MM.1S (cell line): ENCODE measurements at regions not wholly inside any gene's neighbourhood (a gene's known extent, or its start where the extent isn't known, plus 50 kb on each side); places are given as distances from the start of the nearest gene placed in this dataset.

Source experiments
- DNase-seq: peaks from one replicate; pipeline ENCODE4 v3.0.0-alpha.2; 2015
- H2AFZ ChIP-seq: fragments of 300-600 bp; sonication (generic); 2 replicates; pipeline ENCODE4 v1.6.0; 2016; ENCODE audit warnings: antibody characterized with exemption, low read length
- H3F3A ChIP-seq: fragments of 300-600 bp; sonication (generic); 2 replicates; pipeline ENCODE4 v1.6.1; 2016; ENCODE audit warnings: mild to moderate bottlenecking, antibody characterized with exemption, low read length, moderate library complexity, mixed read lengths; ENCODE audit not compliant: insufficient read depth
- H3K27ac ChIP-seq: fragments of 300-600 bp; sonication (generic); 2 replicates; pipeline ENCODE4 v1.5.1; 2016; ENCODE audit warnings: mild to moderate bottlenecking, low read length
- H3K27me3 ChIP-seq: fragments of 300-600 bp; sonication (generic); replicated peaks from 2 replicates; pipeline ENCODE4 v1.6.0; 2016; ENCODE audit warnings: low read length; ENCODE audit not compliant: insufficient read depth
- H3K36me3 ChIP-seq: fragments of 300-600 bp; sonication (generic); replicated peaks from 2 replicates; pipeline ENCODE4 v1.6.1; 2016; ENCODE audit warnings: mild to moderate bottlenecking, low read length, mixed read lengths; ENCODE audit not compliant: insufficient read depth
- H3K4me1 ChIP-seq: fragments of 300-600 bp; sonication (generic); 2 replicates; pipeline ENCODE4 v1.6.1; 2016; ENCODE audit warnings: low read length, mixed read lengths
- H3K4me2 ChIP-seq: fragments of 300-600 bp; sonication (generic); 2 replicates; pipeline ENCODE4 v1.6.0; 2016; ENCODE audit warnings: low read depth, low read length
- H3K4me3 ChIP-seq: fragments of 300-600 bp; sonication (generic); 2 replicates; pipeline ENCODE4 v1.5.1; 2016; ENCODE audit warnings: low read length, mixed read lengths
- H3K79me2 ChIP-seq: fragments of 300-600 bp; sonication (generic); 2 replicates; pipeline ENCODE4 v1.6.1; 2016; ENCODE audit warnings: mixed run types, low read length, mixed read lengths
- H3K9ac ChIP-seq: fragments of 300-600 bp; sonication (generic); 2 replicates; pipeline ENCODE4 v1.6.1; 2016; ENCODE audit warnings: low read length, mixed read lengths
- H3K9me2 ChIP-seq: fragments of 300-600 bp; sonication (generic); replicated peaks from 2 replicates; pipeline ENCODE4 v1.6.1; 2016; ENCODE audit warnings: mild to moderate bottlenecking, low read length, mixed read lengths; ENCODE audit not compliant: insufficient read depth
- H3K9me3 ChIP-seq: fragments of 300-600 bp; sonication (generic); replicated peaks from 2 replicates; pipeline ENCODE4 v1.6.1; 2016; ENCODE audit warnings: mild to moderate bottlenecking, low read length, mixed read lengths; ENCODE audit not compliant: insufficient read depth
- H4K20me1 ChIP-seq: fragments of 300-600 bp; sonication (generic); 2 replicates; pipeline ENCODE4 v1.6.1; 2016; ENCODE audit warnings: mild to moderate bottlenecking, low read length, moderate library complexity, mixed read lengths; ENCODE audit not compliant: insufficient read depth
- CTCF ChIP-seq: fragments of 300-600 bp; sonication (generic); IDR thresholded peaks from 2 replicates; pipeline ENCODE4 v1.5.1; 2016; ENCODE audit warnings: antibody characterized with exemption, low read length, mixed read lengths
- EZH2 ChIP-seq: fragments of 300-600 bp; sonication (generic); optimal IDR thresholded peaks from 2 replicates; pipeline ENCODE3; 2017; ENCODE audit warnings: low read depth, mild to moderate bottlenecking, antibody characterized with exemption, low read length, mixed read lengths
- EZH2phosphoT487 ChIP-seq: fragments of 300-600 bp; sonication (generic); IDR thresholded peaks from 2 replicates; pipeline ENCODE4 v1.6.1; 2018; ENCODE audit warnings: antibody characterized with exemption, low read length

DNA sequence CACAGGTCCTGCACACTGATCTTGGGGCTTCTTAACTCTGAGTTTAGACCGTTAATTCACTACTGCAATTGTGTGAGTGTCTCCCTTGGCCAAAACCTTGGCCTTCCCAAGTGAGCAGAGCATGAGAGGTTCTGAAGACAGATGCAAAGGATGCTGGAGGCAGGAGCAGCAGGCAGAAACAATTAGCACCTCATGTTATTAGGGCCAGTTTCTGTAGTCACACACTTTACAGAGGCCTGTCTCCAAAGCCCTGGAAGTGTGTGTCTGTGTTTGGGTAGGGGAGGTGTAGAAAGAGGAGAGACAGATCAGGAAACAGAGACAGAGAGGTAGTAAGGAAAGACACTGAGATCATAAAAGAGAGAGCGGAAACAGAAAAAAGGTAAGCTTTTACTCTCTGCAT, 533.8 kb downstream of the TMEM182 start:
- no peak overlapping the region for H3K9ac ChIP-seq
- no peak overlapping the region for H3K4me2 ChIP-seq
- H3F3A ChIP-seq, result no peaks in the 10 kb centered on the region
- no peaks in the 10 kb centered on the region for H3K9me3 ChIP-seq
- H3K36me3 ChIP-seq, result no peaks in the 10 kb centered on the region
- DNase-seq, result no peak
- no peaks in the 10 kb centered on the region for H3K27me3 ChIP-seq
- no peaks in the 10 kb centered on the region for H3K79me2 ChIP-seq
- no peak overlapping the region for H2AFZ ChIP-seq
- no peak overlapping the region for H3K4me3 ChIP-seq
- H3K9me2 ChIP-seq, result no peaks in the 10 kb centered on the region
- no peaks in the 10 kb centered on the region for H4K20me1 ChIP-seq
- no peak overlapping the region for H3K27ac ChIP-seq
- no peak for TF ChIP-seq CTCF
- H3K4me1 ChIP-seq, result no peaks in the 10 kb centered on the region

- H3K27me3 ChIP-seq, result no peaks in the 10 kb centered on the region
- H3K36me3 ChIP-seq, result no peaks in the 10 kb centered on the region
- H3K27ac ChIP-seq, result no peak overlapping the region
- TF ChIP-seq CTCF (no peak), EZH2 (no peak), EZH2phosphoT487 (no peak)
- no peak overlapping the region for H3K9ac ChIP-seq
- no peak for DNase-seq
- no peak overlapping the region for H3K4me2 ChIP-seq
- no peaks in the 10 kb centered on the region for H3K79me2 ChIP-seq
- H3F3A ChIP-seq, result no peaks in the 10 kb centered on the region
- H3K9me2 ChIP-seq, result no peaks in the 10 kb centered on the region
- no peaks in the 10 kb centered on the region for H3K9me3 ChIP-seq
- no peak overlapping the region for H2AFZ ChIP-seq
- no peaks in the 10 kb centered on the region for H3K4me1 ChIP-seq
- no peak overlapping the region for H3K4me3 ChIP-seq
- no peaks in the 10 kb centered on the region for H4K20me1 ChIP-seq
These were observed 562.8 kb downstream of the TMEM182 start for GRCh38 chr2:103324671-103325070.

DNA sequence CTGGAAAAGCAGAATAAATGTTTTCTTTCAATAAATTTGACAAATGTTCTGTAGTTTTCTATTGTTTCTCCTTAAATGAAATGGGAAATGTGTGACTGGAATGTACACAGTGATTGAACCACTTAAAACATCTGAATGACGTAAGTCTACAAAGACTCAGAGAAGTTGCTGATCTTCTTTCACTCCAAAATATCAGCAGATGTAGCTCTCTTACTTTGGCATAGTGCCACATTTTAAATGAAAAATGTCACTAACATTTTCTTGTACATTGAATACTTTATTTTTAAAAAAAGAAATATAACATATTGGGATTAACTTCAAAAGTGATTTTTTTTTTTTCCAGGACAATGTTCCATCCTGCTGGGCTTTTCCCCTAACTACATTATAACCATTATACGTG, 565.6 kb downstream of the TMEM182 start:
- H4K20me1 ChIP-seq, result no peaks in the 10 kb centered on the region
- no peak overlapping the region for H3K4me3 ChIP-seq
- H3K9me2 ChIP-seq, result no peaks in the 10 kb centered on the region
- H3K4me2 ChIP-seq, result no peak overlapping the region
- no peaks in the 10 kb centered on the region for H3K79me2 ChIP-seq
- H3F3A ChIP-seq, result no peaks in the 10 kb centered on the region
- no peak overlapping the region for H2AFZ ChIP-seq
- no peak overlapping the region for H3K9ac ChIP-seq
- TF ChIP-seq EZH2phosphoT487 (no peak), EZH2 (no peak), CTCF (no peak)
- H3K36me3 ChIP-seq, result no peaks in the 10 kb centered on the region
- H3K27ac ChIP-seq, result no peak overlapping the region
- DNase-seq, result no peak
- no peaks in the 10 kb centered on the region for H3K9me3 ChIP-seq
- no peaks in the 10 kb centered on the region for H3K4me1 ChIP-seq
- H3K27me3 ChIP-seq, result no peaks in the 10 kb centered on the region

DNA sequence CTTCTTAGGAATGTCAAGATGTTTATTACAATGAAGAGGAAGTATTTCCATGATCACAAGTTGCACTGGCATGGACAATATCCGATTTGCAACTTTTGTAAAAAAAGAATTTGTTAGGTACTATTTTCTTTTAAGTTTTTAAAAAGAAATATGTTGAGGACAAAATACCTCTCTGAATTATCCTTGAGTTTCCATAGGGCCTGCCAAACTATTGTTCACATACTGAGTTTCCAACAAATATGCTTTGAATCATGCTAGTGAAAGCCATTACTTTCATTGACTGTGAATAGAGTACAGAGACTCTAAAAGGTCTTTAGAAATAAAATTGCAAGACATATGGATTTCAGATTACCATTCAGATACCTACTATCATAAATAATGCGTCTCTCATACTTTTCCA, 566.1 kb downstream of the TMEM182 start:
- Histone ChIP-seq H4K20me1 (no peaks in the 10 kb centered on the region), H3K9me2 (no peaks in the 10 kb centered on the region), H3K36me3 (no peaks in the 10 kb centered on the region), H3K9ac (no peak overlapping the region), H3K9me3 (no peaks in the 10 kb centered on the region), H3K4me3 (no peak overlapping the region), H3K27ac (no peak overlapping the region), H3K79me2 (no peaks in the 10 kb centered on the region), H2AFZ (no peak overlapping the region), H3K4me1 (no peaks in the 10 kb centered on the region), H3K4me2 (no peak overlapping the region), H3F3A (no peaks in the 10 kb centered on the region), H3K27me3 (no peaks in the 10 kb centered on the region)
- TF ChIP-seq EZH2phosphoT487 (no peak), EZH2 (no peak), CTCF (no peak)
- DNase-seq, result no peak
